GM12873 (cell line): ENCODE measurements at regions not wholly inside any gene's neighbourhood (a gene's known extent, or its start where the extent isn't known, plus 50 kb on each side); places are given as distances from the start of the nearest gene placed in this dataset.

ENCODE experiments used
- CTCF ChIP-seq: IDR thresholded peaks from 2 replicates; pipeline ENCODE4 v1.5.1; 2012; ENCODE audit warnings: low read depth, mild to moderate bottlenecking, moderate library complexity, low read length, control low read depth; ENCODE audit not compliant: insufficient read depth; ENCODE audit errors: missing control alignments

GRCh38 chr4:165787516-165788274 lies 85.3 kb upstream of the TLL1 start:
- no peak for TF ChIP-seq CTCF

GRCh38 chr4:165788686-165789463 lies 84.2 kb upstream of the TLL1 start:
- TF ChIP-seq CTCF = no peak

GRCh38 chr4:165793236-165793635 lies 79.8 kb upstream of the TLL1 start:
- no peak for TF ChIP-seq CTCF

GRCh38 chr4:165794834-165795233 lies 78.2 kb upstream of the TLL1 start:
- no peak for TF ChIP-seq CTCF

- no peak for TF ChIP-seq CTCF
These were observed 73.6 kb upstream of the TLL1 start for GRCh38 chr4:165799384-165799815.

- TF ChIP-seq CTCF = no peak
These were observed 70.6 kb upstream of the TLL1 start for GRCh38 chr4:165802452-165802851.

GRCh38 chr4:165803005-165803404 lies 70.0 kb upstream of the TLL1 start:
- no peak for TF ChIP-seq CTCF
